ENCODE measurements at regions not wholly inside any gene's neighbourhood (a gene's known extent, or its start where the extent isn't known, plus 50 kb on each side); places are given as distances from the start of the nearest gene placed in this dataset.

DNA sequence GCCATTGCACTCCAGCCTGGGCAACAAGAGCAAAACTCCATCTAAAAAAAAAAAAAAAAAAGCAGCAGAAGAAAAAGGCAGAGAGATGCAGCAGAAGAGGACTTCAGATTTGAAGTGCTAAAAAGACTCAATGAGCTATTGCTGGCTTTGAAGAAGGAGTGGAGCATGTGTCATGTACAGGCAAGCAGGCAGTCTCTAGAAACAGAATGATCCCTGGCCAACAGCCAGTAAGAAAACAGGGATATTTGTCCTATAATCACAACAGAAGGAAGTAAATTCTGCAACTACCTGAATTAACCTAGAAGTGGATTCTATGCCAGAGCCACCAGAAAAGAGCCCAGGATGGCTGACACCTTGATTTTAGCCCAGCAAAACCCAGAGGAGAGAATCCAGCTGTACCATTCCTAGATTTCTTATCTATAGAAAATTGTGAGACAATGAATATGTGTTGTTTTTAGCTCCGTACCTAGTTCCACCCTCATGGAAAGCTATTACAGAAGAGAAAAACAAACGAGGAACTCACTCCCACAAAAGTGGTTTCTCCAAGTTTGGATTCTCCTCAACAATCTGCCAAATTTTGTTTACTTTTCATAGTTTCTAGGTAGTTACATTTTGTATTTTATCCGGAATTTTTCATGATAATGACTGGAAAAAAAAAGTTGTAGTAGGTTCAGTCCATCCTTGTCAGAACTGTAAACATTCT lies 198.2 kb upstream of the GNAI1 start:
- Histone ChIP-seq H3K4me1 (ENCODE audit: insufficient read depth, low read length) (no peaks in the 10 kb centered on the region), H3K9me3 (ENCODE audit: control insufficient read depth in 1 of 2, insufficient read depth in 1 of 2, low read length in 2 of 2) (peaks cover 0 to 14% of the 10 kb centered on the region in 2 experiments), H3K27me3 (ENCODE audit: control insufficient read depth in 1 of 2, insufficient read depth in 2 of 2, low read length in 2 of 2) (no peaks in the 10 kb centered on the region), H3K27ac (ENCODE audit: low read depth in 1 of 2, low read length in 2 of 2) (no peak overlapping the region), H3K36me3 (ENCODE audit: insufficient read depth, low read length) (no peaks in the 10 kb centered on the region), H3K4me3 (ENCODE audit: low read length) (no peak overlapping the region)
- ChIA-PET CTCF (interaction anchor here (0.9 kb wide), 1 partner anchor 9 kb away, joined by 4 read pairs; no protein-coding TSS in a partner anchor), POLR2A (interaction anchor here (0.7 kb wide), 1 partner anchor 21 kb away, joined by 3 read pairs; no protein-coding TSS in a partner anchor)
- TF ChIP-seq, protein P1, sequence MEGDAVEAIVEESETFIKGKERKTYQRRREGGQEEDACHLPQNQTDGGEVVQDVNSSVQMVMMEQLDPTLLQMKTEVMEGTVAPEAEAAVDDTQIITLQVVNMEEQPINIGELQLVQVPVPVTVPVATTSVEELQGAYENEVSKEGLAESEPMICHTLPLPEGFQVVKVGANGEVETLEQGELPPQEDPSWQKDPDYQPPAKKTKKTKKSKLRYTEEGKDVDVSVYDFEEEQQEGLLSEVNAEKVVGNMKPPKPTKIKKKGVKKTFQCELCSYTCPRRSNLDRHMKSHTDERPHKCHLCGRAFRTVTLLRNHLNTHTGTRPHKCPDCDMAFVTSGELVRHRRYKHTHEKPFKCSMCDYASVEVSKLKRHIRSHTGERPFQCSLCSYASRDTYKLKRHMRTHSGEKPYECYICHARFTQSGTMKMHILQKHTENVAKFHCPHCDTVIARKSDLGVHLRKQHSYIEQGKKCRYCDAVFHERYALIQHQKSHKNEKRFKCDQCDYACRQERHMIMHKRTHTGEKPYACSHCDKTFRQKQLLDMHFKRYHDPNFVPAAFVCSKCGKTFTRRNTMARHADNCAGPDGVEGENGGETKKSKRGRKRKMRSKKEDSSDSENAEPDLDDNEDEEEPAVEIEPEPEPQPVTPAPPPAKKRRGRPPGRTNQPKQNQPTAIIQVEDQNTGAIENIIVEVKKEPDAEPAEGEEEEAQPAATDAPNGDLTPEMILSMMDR (IDR thresholded peaks at IDR 0.05): no peak
- H3K36me3 Mint-ChIP-seq (ENCODE audit: low read depth): no peaks in the 10 kb centered on the region
- no peaks in the 10 kb centered on the region for H3K27me3 Mint-ChIP-seq
- H3K4me3 Mint-ChIP-seq: no peak overlapping the region
- no peak for ATAC-seq (ENCODE audit: poor library complexity)
- no peak for DNase-seq
- no peaks in the 10 kb centered on the region for H3K4me1 Mint-ChIP-seq (ENCODE audit: low read depth)
- no peak overlapping the region for H3K27ac Mint-ChIP-seq
- intact Hi-C loops (cut with DNase I, micrococcal nuclease): loop anchor here in 1 of 2 experiments (10.0 kb wide), 1 partner anchor 62 kb away; no protein-coding TSS in a partner anchor
- peaks cover 1% of the 10 kb centered on the region for H3K9me3 Mint-ChIP-seq

DNA sequence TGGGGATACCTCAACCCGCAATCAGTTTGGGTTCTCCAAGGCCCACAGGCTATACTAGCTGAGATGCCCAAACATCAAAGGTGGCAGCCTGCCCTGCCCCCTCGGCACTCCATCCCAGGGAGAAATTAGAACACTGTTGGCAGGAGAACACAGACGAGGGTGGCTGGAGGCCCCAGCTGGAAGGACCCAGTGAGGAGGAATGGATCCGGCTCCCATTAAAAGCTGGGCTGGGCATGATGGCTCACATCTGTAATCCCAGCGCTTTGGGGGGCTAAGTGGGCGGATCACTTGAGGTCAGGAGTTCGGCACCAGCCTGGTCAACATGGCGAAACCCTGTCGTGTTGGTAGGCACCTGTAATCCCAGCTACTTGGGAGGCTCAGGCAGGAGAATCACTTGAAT lies 199.9 kb upstream of the GNAI1 start:
- CTCF ChIA-PET: no interaction called here
- POLR2A ChIA-PET: no interaction called here

DNA sequence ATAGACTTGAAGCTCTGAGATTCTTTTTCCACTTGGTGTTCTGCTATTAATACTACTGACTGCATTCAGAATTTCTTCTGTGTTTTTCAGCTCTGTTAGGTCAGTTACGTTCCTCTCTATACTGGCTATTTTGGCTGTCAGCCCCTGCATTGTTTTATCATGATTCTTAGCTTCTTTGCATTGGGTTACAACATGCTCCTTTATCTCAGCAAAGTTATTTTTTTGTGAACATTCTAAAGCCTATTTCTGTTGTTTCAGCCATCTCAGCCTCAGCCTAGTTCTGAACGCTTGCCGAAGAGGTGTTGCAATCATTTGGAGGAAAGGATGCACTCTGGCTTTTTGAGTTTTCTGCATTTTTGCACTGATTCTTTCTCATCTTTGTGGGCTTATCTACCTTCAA lies 201.5 kb upstream of the GNAI1 start:
- ChIA-PET CTCF (interaction anchor here (0.7 kb wide), 1 partner anchor 151 kb away, joined by 4 read pairs; no protein-coding TSS in a partner anchor), POLR2A (no interaction called here)
- no peaks in the 10 kb centered on the region for H3K27me3 Mint-ChIP-seq
- H3K4me3 ChIP-seq (ENCODE audit: low read length): no peak overlapping the region
- ATAC-seq (ENCODE audit: poor library complexity): no peak
- no peak for DNase-seq
- TF ChIP-seq, protein P1 (IDR thresholded peaks at IDR 0.05): no peak
- no peak overlapping the region for H3K27ac Mint-ChIP-seq
- intact Hi-C loops (cut with DNase I, micrococcal nuclease): loop anchor here in 1 of 2 experiments (10.0 kb wide), 1 partner anchor 58 kb away; no protein-coding TSS in a partner anchor
- H3K36me3 Mint-ChIP-seq (ENCODE audit: low read depth): no peaks in the 10 kb centered on the region
- no peaks in the 10 kb centered on the region for H3K27me3 ChIP-seq (ENCODE audit: control insufficient read depth in 1 of 2, insufficient read depth in 2 of 2, low read length in 2 of 2)
- no peak overlapping the region for H3K4me3 Mint-ChIP-seq
- no peaks in the 10 kb centered on the region for H3K4me1 ChIP-seq (ENCODE audit: insufficient read depth, low read length)
- H3K27ac ChIP-seq (ENCODE audit: low read depth in 1 of 2, low read length in 2 of 2): no peak overlapping the region
- no peaks in the 10 kb centered on the region for H3K36me3 ChIP-seq (ENCODE audit: insufficient read depth, low read length)
- H3K9me3 Mint-ChIP-seq: peaks cover 6% of the 10 kb centered on the region
- H3K9me3 ChIP-seq (ENCODE audit: control insufficient read depth in 1 of 2, insufficient read depth in 1 of 2, low read length in 2 of 2): peaks cover 0 to 14% of the 10 kb centered on the region in 2 experiments
- no peaks in the 10 kb centered on the region for H3K4me1 Mint-ChIP-seq (ENCODE audit: low read depth)

More for the DNA sequence above, 199.9 kb upstream of the GNAI1 start:
- Histone ChIP-seq H3K9me3 (ENCODE audit: control insufficient read depth in 1 of 2, insufficient read depth in 1 of 2, low read length in 2 of 2) (peaks cover 0 to 14% of the 10 kb centered on the region in 2 experiments), H3K36me3 (ENCODE audit: insufficient read depth, low read length) (no peaks in the 10 kb centered on the region), H3K27ac (ENCODE audit: low read depth in 1 of 2, low read length in 2 of 2) (no peak overlapping the region), H3K4me3 (ENCODE audit: low read length) (no peak overlapping the region), H3K4me1 (ENCODE audit: insufficient read depth, low read length) (no peaks in the 10 kb centered on the region), H3K27me3 (ENCODE audit: control insufficient read depth in 1 of 2, insufficient read depth in 2 of 2, low read length in 2 of 2) (no peaks in the 10 kb centered on the region)
- DNase-seq (no peak), ATAC-seq (ENCODE audit: poor library complexity) (no peak)
- no peaks in the 10 kb centered on the region for H3K27me3 Mint-ChIP-seq
- no peaks in the 10 kb centered on the region for H3K36me3 Mint-ChIP-seq (ENCODE audit: low read depth)
- intact Hi-C loops (cut with DNase I, micrococcal nuclease): loop anchor here in 1 of 2 experiments (10.0 kb wide), 1 partner anchor 60 kb away; no protein-coding TSS in a partner anchor
- no peaks in the 10 kb centered on the region for H3K4me1 Mint-ChIP-seq (ENCODE audit: low read depth)
- no peak overlapping the region for H3K27ac Mint-ChIP-seq
- no peak overlapping the region for H3K4me3 Mint-ChIP-seq
- TF ChIP-seq, protein P1 (IDR thresholded peaks at IDR 0.05): no peak
- H3K9me3 Mint-ChIP-seq: peaks cover 1% of the 10 kb centered on the region

All from CD4-positive, alpha-beta T cell (primary cell).